ENCODE measurements at regions not wholly inside any gene's neighbourhood (a gene's known extent, or its start where the extent isn't known, plus 50 kb on each side); places are given as distances from the start of the nearest gene placed in this dataset.

DNA sequence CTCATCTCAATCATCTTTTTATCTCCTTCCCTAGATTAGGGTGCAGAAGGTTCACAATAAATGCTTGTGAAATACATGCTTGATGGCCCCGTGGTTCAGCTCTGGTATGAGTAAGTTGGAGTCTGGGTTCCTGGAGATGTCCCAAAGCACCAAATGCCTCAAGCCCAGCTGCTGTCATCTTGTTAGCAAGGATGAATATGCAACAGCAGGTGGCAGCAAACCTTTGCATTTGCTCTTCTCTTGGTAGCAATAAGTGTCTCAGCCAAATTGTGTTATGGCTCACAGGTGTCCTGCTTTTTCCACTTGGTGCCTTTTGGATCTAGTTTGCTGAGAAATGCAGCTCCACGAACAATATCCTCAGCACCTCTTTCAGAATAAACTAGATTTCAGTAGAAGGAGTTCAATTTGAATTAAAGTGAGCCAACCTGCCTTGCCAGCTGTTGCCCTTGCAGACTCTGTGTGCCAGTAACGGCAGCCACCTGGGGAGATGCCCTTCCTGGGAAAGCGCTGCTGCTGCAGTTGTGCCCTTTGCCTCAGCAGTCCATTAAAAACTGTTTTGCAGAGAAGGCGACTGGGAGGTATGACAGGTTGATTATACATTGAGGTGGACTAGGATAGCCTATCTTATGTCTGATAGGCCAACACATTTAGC is 417.3 kb downstream of the SNAPC1 start:
- Histone ChIP-seq H3K36me3 (ENCODE audit: control insufficient read depth in 2 of 2, insufficient read depth in 2 of 2, low read length in 2 of 2) (no peaks in the 10 kb centered on the region), H3K27ac (ENCODE audit: low read length) (no peak overlapping the region), H3K4me3 (ENCODE audit: low read length in 2 of 2) (no peak overlapping the region), H3K9me3 (ENCODE audit: control insufficient read depth in 2 of 2, low read length in 2 of 2) (no peaks in the 10 kb centered on the region), H3K4me1 (ENCODE audit: control insufficient read depth, insufficient read depth, low read length) (no peaks in the 10 kb centered on the region), H3K27me3 (ENCODE audit: control insufficient read depth in 1 of 2, insufficient read depth in 2 of 2, low read length in 2 of 2) (no peaks in the 10 kb centered on the region), H3K9ac (ENCODE audit: low read length in 2 of 2) (no peak overlapping the region)

DNA sequence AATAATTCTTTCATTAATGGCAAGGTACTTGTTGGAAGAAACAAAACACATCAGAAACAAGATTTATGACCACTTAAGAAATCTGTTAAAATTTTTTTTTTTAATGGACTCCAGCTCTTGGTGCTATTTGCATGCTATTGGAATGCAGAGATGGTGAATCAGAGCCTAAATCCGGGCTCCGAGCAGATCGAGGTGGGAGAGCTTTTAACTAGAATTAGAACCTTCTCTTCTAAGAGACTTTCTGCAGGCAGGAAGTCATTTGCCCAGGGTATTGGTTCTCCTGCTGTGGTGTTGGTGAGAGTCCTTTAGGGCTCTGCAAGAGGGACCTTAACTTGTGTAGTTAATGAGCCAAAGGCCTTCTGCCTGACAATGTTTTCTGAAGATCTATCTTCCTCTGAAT is 419.4 kb downstream of the SNAPC1 start:
- H3K27ac ChIP-seq (ENCODE audit: low read length) = no peak overlapping the region
- no peaks in the 10 kb centered on the region for H3K36me3 ChIP-seq (ENCODE audit: control insufficient read depth in 2 of 2, insufficient read depth in 2 of 2, low read length in 2 of 2)
- H3K4me3 ChIP-seq (ENCODE audit: low read length in 2 of 2) = no peak overlapping the region
- H3K4me1 ChIP-seq (ENCODE audit: control insufficient read depth, insufficient read depth, low read length) = no peaks in the 10 kb centered on the region
- no peaks in the 10 kb centered on the region for H3K27me3 ChIP-seq (ENCODE audit: control insufficient read depth in 1 of 2, insufficient read depth in 2 of 2, low read length in 2 of 2)
- H3K9ac ChIP-seq (ENCODE audit: low read length in 2 of 2) = no peak overlapping the region
- no peaks in the 10 kb centered on the region for H3K9me3 ChIP-seq (ENCODE audit: control insufficient read depth in 2 of 2, low read length in 2 of 2)

DNA sequence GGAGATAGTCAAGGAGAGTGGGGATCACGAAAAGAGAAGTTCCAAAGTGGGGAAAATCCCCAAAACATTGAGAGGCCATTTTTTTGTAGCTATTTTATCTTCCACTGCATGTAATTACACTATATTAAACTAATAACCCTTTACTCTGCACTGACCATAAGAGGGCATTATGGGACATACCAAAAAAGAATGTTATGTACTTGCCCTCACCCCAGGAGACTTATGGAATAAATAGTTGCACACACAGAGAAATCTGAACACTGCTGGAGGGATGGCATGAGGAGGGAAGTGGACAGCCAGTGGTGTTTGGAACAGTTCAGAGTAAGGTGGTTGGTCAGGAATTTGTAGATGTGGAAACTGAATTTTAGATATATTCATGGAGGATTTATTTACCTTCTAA is 422.9 kb downstream of the SNAPC1 start:
- no peaks in the 10 kb centered on the region for H3K27me3 ChIP-seq (ENCODE audit: control insufficient read depth in 1 of 2, insufficient read depth in 2 of 2, low read length in 2 of 2)
- H3K9ac ChIP-seq (ENCODE audit: low read length in 2 of 2) = no peak overlapping the region
- no peaks in the 10 kb centered on the region for H3K4me1 ChIP-seq (ENCODE audit: control insufficient read depth, insufficient read depth, low read length)
- no peak overlapping the region for H3K4me3 ChIP-seq (ENCODE audit: low read length in 2 of 2)
- no peak overlapping the region for H3K27ac ChIP-seq (ENCODE audit: low read length)
- no peaks in the 10 kb centered on the region for H3K36me3 ChIP-seq (ENCODE audit: control insufficient read depth in 2 of 2, insufficient read depth in 2 of 2, low read length in 2 of 2)
- no peaks in the 10 kb centered on the region for H3K9me3 ChIP-seq (ENCODE audit: control insufficient read depth in 2 of 2, low read length in 2 of 2)

DNA sequence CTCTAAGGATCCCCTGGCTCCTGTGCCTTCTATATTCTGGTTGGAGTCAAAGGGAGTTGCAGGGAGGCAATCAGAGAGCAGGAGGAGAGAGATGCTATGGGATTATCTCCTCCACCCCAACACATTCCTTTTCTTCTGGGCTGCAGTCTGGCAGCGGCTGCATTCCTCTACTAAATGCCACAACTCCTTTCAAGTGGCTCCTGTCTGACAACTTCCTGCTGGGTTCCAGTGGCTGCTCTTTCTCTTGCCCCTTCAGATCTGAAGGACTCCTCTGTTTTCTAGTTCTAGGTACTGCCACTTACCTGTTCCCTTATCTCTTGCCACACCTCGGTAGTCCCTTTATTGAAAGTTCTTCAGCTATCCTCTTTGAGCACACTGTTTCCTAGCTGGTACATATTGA is 425.0 kb downstream of the SNAPC1 start:
- Histone ChIP-seq H3K27ac (ENCODE audit: low read length) (no peak overlapping the region), H3K9me3 (ENCODE audit: control insufficient read depth in 2 of 2, low read length in 2 of 2) (no peaks in the 10 kb centered on the region), H3K36me3 (ENCODE audit: control insufficient read depth in 2 of 2, insufficient read depth in 2 of 2, low read length in 2 of 2) (no peaks in the 10 kb centered on the region), H3K4me1 (ENCODE audit: control insufficient read depth, insufficient read depth, low read length) (no peaks in the 10 kb centered on the region), H3K27me3 (ENCODE audit: control insufficient read depth in 1 of 2, insufficient read depth in 2 of 2, low read length in 2 of 2) (no peaks in the 10 kb centered on the region), H3K9ac (ENCODE audit: low read length in 2 of 2) (no peak overlapping the region), H3K4me3 (ENCODE audit: low read length in 2 of 2) (no peak overlapping the region)

DNA sequence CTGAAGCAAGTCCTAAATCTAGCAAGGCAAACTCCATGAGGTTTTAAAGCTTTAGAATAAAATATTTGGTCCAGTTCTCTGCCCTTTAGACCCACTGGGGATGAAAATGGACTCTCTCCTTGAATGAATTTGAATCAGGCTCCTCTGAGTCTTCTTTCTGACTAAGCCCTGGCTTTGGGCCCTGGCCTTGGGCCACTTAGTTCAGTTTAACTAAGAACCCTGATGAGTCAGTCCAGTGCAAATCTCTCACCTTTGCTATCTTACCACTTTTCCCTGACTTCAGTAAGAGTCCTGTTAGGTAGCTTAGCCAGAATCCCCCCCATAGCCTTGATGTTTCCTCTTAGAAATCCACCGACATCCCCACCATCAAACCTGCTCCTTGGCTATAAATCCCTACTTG is 427.5 kb downstream of the SNAPC1 start:
- Histone ChIP-seq H3K9ac (ENCODE audit: low read length in 2 of 2) (no peak overlapping the region), H3K36me3 (ENCODE audit: control insufficient read depth in 2 of 2, insufficient read depth in 2 of 2, low read length in 2 of 2) (no peaks in the 10 kb centered on the region), H3K27me3 (ENCODE audit: control insufficient read depth in 1 of 2, insufficient read depth in 2 of 2, low read length in 2 of 2) (no peaks in the 10 kb centered on the region)

DNA sequence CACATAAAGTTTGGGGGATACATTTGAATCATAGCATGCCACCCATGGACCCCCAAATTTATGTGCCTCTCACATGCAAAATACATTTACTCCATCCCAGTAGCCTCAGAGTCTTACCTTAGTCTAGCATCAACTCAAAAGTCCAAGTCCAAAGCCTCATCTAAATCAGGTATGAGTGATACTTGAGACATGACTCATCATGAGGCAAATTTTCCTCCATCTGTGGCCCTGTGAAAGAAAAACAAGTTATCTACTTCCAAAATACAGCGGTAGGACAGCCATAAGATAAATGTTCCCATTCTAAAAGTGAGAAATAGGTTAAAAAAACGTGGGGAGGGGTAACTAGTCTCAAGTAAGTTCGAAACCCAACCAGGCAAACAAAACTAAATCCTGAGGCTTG is 444.2 kb downstream of the SNAPC1 start:
- Histone ChIP-seq H3K9me3 (ENCODE audit: control insufficient read depth in 2 of 2, low read length in 2 of 2) (no peaks in the 10 kb centered on the region), H3K36me3 (ENCODE audit: control insufficient read depth in 2 of 2, insufficient read depth in 2 of 2, low read length in 2 of 2) (no peaks in the 10 kb centered on the region), H3K9ac (ENCODE audit: low read length in 2 of 2) (no peak overlapping the region), H3K27me3 (ENCODE audit: control insufficient read depth in 1 of 2, insufficient read depth in 2 of 2, low read length in 2 of 2) (no peaks in the 10 kb centered on the region), H3K27ac (ENCODE audit: low read length) (no peak overlapping the region), H3K4me1 (ENCODE audit: control insufficient read depth, insufficient read depth, low read length) (no peaks in the 10 kb centered on the region), H3K4me3 (ENCODE audit: low read length in 2 of 2) (no peak overlapping the region)

More for the DNA sequence above, 427.5 kb downstream of the SNAPC1 start:
- Histone ChIP-seq H3K4me3 (ENCODE audit: low read length in 2 of 2) (no peak overlapping the region), H3K9me3 (ENCODE audit: control insufficient read depth in 2 of 2, low read length in 2 of 2) (no peaks in the 10 kb centered on the region), H3K27ac (ENCODE audit: low read length) (no peak overlapping the region), H3K4me1 (ENCODE audit: control insufficient read depth, insufficient read depth, low read length) (no peaks in the 10 kb centered on the region)

DNA sequence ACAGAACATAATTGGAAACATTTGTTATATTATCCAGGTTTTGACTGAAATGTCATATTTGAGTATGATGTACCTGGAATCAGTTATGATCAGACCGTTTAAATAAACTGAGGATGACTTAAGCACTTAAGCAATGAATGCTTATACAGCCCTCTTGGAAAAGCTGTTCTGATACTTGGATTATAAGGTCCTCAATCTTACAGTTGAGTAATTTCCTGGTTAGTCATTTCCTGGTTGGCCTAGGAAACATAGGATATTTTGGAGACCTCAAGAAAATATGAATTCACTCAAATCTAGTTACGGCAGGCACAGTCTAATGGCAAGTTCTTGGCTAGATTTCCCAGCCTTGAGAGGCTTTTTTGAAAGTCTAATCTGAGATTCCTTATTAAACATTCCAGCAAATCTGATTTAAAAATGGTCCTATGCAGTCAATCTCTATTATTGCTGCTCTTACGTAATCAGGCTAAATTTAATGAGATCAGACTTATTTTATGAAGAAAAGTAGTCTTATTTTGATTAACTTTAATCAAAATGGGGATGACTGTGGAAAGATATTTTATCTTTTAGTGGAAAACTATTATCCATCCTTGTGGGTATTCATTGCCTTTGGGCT is 447.2 kb downstream of the SNAPC1 start:
- Histone ChIP-seq H3K9ac (ENCODE audit: low read length in 2 of 2) (no peak overlapping the region), H3K4me1 (ENCODE audit: control insufficient read depth, insufficient read depth, low read length) (no peaks in the 10 kb centered on the region), H3K27ac (ENCODE audit: low read length) (no peak overlapping the region), H3K27me3 (ENCODE audit: control insufficient read depth in 1 of 2, insufficient read depth in 2 of 2, low read length in 2 of 2) (no peaks in the 10 kb centered on the region), H3K4me3 (ENCODE audit: low read length in 2 of 2) (no peak overlapping the region), H3K36me3 (ENCODE audit: control insufficient read depth in 2 of 2, insufficient read depth in 2 of 2, low read length in 2 of 2) (no peaks in the 10 kb centered on the region), H3K9me3 (ENCODE audit: control insufficient read depth in 2 of 2, low read length in 2 of 2) (no peaks in the 10 kb centered on the region)

DNA sequence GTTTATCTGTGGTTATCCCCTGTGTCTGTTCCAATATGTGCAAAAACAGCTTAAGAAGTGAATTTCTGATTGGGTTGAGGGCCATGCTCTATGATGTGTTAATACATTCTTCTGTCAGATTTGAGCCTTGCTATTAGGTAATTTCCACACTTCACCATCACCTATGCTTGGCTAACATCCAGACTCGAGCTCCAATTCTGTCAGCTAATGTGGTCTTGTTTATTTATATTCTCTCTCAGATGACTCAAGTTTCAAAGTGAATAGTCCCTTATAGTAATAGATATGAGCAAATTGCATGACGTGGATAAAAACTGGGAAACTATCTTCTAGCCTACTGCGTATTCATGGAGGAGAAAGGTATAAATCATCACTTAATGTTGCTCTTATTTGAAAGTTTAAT is 451.3 kb downstream of the SNAPC1 start:
- no peaks in the 10 kb centered on the region for H3K36me3 ChIP-seq (ENCODE audit: control insufficient read depth in 2 of 2, insufficient read depth in 2 of 2, low read length in 2 of 2)
- H3K9me3 ChIP-seq (ENCODE audit: control insufficient read depth in 2 of 2, low read length in 2 of 2) = no peaks in the 10 kb centered on the region
- H3K27me3 ChIP-seq (ENCODE audit: control insufficient read depth in 1 of 2, insufficient read depth in 2 of 2, low read length in 2 of 2) = no peaks in the 10 kb centered on the region
- no peak overlapping the region for H3K27ac ChIP-seq (ENCODE audit: low read length)
- no peaks in the 10 kb centered on the region for H3K4me1 ChIP-seq (ENCODE audit: control insufficient read depth, insufficient read depth, low read length)
- no peak overlapping the region for H3K4me3 ChIP-seq (ENCODE audit: low read length in 2 of 2)
- no peak overlapping the region for H3K9ac ChIP-seq (ENCODE audit: low read length in 2 of 2)

DNA sequence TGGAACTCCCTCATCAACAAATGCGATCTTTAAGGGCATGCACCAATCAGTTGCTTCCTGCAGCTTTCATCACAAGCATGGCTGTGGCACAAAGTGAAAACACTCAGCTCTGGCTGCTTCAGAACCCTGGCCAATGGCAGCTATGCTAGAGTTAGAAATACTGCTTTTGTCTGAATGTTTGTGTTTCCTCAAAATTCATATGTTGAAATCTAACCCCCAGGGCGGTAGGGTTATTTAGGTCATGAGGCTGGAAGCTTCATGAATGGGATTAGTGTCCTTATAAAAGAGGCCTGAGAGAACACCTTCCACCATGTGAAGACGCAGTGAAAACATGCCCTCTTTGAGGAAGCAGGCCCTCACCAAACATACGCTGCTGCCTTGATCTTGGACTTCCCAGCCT is 453.9 kb downstream of the SNAPC1 start:
- Histone ChIP-seq H3K27me3 (ENCODE audit: control insufficient read depth in 1 of 2, insufficient read depth in 2 of 2, low read length in 2 of 2) (no peaks in the 10 kb centered on the region), H3K27ac (ENCODE audit: low read length) (no peak overlapping the region), H3K4me3 (ENCODE audit: low read length in 2 of 2) (no peak overlapping the region), H3K9me3 (ENCODE audit: control insufficient read depth in 2 of 2, low read length in 2 of 2) (no peaks in the 10 kb centered on the region), H3K4me1 (ENCODE audit: control insufficient read depth, insufficient read depth, low read length) (no peaks in the 10 kb centered on the region), H3K9ac (ENCODE audit: low read length in 2 of 2) (no peak overlapping the region), H3K36me3 (ENCODE audit: control insufficient read depth in 2 of 2, insufficient read depth in 2 of 2, low read length in 2 of 2) (no peaks in the 10 kb centered on the region)

DNA sequence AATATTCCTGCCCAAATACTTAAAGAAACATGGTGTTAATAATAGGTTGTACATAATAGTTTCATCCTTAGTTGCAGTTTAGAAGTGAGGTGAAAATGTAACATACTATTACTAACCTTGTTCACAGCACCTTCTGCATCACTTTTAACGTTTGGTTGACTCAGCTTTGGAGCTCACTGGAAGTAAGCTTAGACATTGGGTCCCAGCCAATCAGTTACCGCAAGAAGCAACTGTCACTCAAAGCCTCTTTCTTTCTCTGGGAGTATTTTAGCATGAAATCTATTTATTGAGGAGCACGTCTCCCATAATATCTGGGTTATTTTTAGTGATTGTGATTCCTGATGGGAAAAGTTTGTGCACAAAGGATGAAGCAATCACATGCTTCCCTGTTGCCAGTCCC is 472.6 kb downstream of the SNAPC1 start:
- no peak overlapping the region for H3K27ac ChIP-seq (ENCODE audit: low read length)
- no peak overlapping the region for H3K4me3 ChIP-seq (ENCODE audit: low read length in 2 of 2)
- H3K9me3 ChIP-seq (ENCODE audit: control insufficient read depth in 2 of 2, low read length in 2 of 2) = no peaks in the 10 kb centered on the region
- H3K36me3 ChIP-seq (ENCODE audit: control insufficient read depth in 2 of 2, insufficient read depth in 2 of 2, low read length in 2 of 2) = no peaks in the 10 kb centered on the region
- no peaks in the 10 kb centered on the region for H3K27me3 ChIP-seq (ENCODE audit: control insufficient read depth in 1 of 2, insufficient read depth in 2 of 2, low read length in 2 of 2)
- H3K9ac ChIP-seq (ENCODE audit: low read length in 2 of 2) = no peak overlapping the region
- H3K4me1 ChIP-seq (ENCODE audit: control insufficient read depth, insufficient read depth, low read length) = no peaks in the 10 kb centered on the region

DNA sequence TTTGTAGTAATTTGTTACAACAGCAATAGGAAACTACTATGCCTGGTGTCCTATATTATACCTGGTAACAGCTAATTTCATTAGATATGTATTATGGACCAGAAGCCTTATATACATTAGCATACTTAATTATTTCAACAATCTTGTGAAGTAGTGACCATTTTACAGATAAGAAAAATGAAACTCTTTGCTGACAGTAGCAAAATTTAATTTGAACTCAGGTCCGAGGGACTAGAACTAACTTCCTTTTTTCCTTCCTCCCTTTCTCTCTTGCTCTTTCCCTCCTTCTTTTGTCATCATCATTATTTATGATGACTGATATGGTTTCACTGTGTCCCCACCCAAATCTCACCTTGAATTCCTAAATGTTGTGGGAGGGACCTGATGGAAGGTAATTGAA is 482.0 kb downstream of the SNAPC1 start:
- Histone ChIP-seq H3K9me3 (ENCODE audit: control insufficient read depth in 2 of 2, low read length in 2 of 2) (no peaks in the 10 kb centered on the region), H3K9ac (ENCODE audit: low read length in 2 of 2) (no peak overlapping the region), H3K27me3 (ENCODE audit: control insufficient read depth in 1 of 2, insufficient read depth in 2 of 2, low read length in 2 of 2) (no peaks in the 10 kb centered on the region), H3K4me3 (ENCODE audit: low read length in 2 of 2) (no peak overlapping the region), H3K4me1 (ENCODE audit: control insufficient read depth, insufficient read depth, low read length) (no peaks in the 10 kb centered on the region), H3K36me3 (ENCODE audit: control insufficient read depth in 2 of 2, insufficient read depth in 2 of 2, low read length in 2 of 2) (no peaks in the 10 kb centered on the region), H3K27ac (ENCODE audit: low read length) (no peak overlapping the region)

Data from stomach smooth muscle (tissue), 2 donors.